Endothelial cell of umbilical vein (primary cell): ENCODE measurements at regions not wholly inside any gene's neighbourhood (a gene's known extent, or its start where the extent isn't known, plus 50 kb on each side); places are given as distances from the start of the nearest gene placed in this dataset.

Experiments used
- BruUV-seq: library from RNA; stranded (reverse); fragments of 400-500 nt; replicated peaks from 2 replicates; lab custom pipeline; 2021; lab: Mats Ljungman, UMichigan
- CTCF ChIA-PET: fragments of 300-600, 350-600 bp; sonication (Branson Sonifier 250); formaldehyde crosslinking; loops from one replicate; lab custom pipeline; 2021; ENCODE audit warnings: antibody characterized with exemption, inconsistent platforms; lab: Charles Lee
- POLR2A ChIA-PET: fragments of 300-600, 350-600 bp; sonication (Branson Sonifier 250); formaldehyde crosslinking; loops from one replicate; lab custom pipeline; 2021; ENCODE audit warnings: antibody characterized with exemption, inconsistent platforms; lab: Charles Lee
- DNase-seq: peaks from one replicate; pipeline ENCODE4 v3.0.0-alpha.2; 2011; ENCODE audit warnings: low read depth, low spot score
- FAIRE-seq: peaks from 2 replicates; lab custom pipeline; 2011; peaks lifted over from hg19 to GRCh38; lab: Jason Lieb, UNC
- H2AFZ ChIP-seq: 2 replicates; pipeline ENCODE4 v1.6.0; 2012; ENCODE audit warnings: low read depth, low read length, control low read depth, inconsistent platforms
- H3K27ac ChIP-seq: 2 replicates; pipeline ENCODE4 v1.5.1; 2011; ENCODE audit warnings: low read depth, mild to moderate bottlenecking, control low read depth, low read length, moderate library complexity; ENCODE audit not compliant: insufficient read depth
- H3K27me3 ChIP-seq, 2 experiments: 2 replicates each; pipeline versions ENCODE4 v1.6.0 to v1.6.1; 2011; ENCODE audit warnings: low read length in 2 of 2, mixed read lengths in 1 of 2; ENCODE audit not compliant: control insufficient read depth in 2 of 2, insufficient read depth in 2 of 2
- H3K36me3 ChIP-seq, 2 experiments: 2 replicates in 1 of 2; 3 replicates in 1 of 2; pipeline ENCODE4 v1.5.1; 2011; ENCODE audit warnings: low read length in 2 of 2, mild to moderate bottlenecking in 1 of 2, moderate library complexity in 1 of 2; ENCODE audit not compliant: control insufficient read depth in 2 of 2, insufficient read depth in 2 of 2; ENCODE audit errors: extremely low read depth in 1 of 2
- H3K4me1 ChIP-seq: 3 replicates; pipeline ENCODE4 v1.5.1; 2011; ENCODE audit warnings: mild to moderate bottlenecking, low read length; ENCODE audit not compliant: control insufficient read depth, insufficient read depth; ENCODE audit errors: extremely low read depth
- H3K4me2 ChIP-seq: 2 replicates; pipeline ENCODE4 v1.6.1; 2011; ENCODE audit warnings: low read length, control low read depth, mixed read lengths; ENCODE audit not compliant: insufficient read depth
- H3K4me3 ChIP-seq, 3 experiments: fragments of 200-600 bp in 1 of 3; sonication (generic), shearing (Covaris generic) in 1 of 3; replicated peaks in 1 of 3; 2 replicates each; pipeline ENCODE4 v1.5.1; 2011 to 2016; ENCODE audit warnings: control low read depth in 3 of 3, low read length in 3 of 3, mild to moderate bottlenecking in 2 of 3, inconsistent platforms in 1 of 3, low read depth in 1 of 3, moderate library complexity in 1 of 3; ENCODE audit not compliant: insufficient read depth in 1 of 3
- H3K79me2 ChIP-seq: 2 replicates; pipeline ENCODE4 v1.6.0; 2012; ENCODE audit warnings: low read length, inconsistent platforms; ENCODE audit not compliant: control insufficient read depth, insufficient read depth
- H3K9ac ChIP-seq: replicated peaks from 2 replicates; pipeline ENCODE3; 2011; ENCODE audit warnings: low read length, control low read depth; ENCODE audit not compliant: insufficient read depth; ENCODE audit errors: extremely low read depth
- H3K9me1 ChIP-seq: replicated peaks from 3 replicates; pipeline ENCODE4 v1.6.0; 2011; ENCODE audit warnings: mild to moderate bottlenecking, low read length; ENCODE audit not compliant: control insufficient read depth, insufficient read depth; ENCODE audit errors: extremely low read depth
- H3K9me3 ChIP-seq: replicated peaks from 2 replicates; pipeline ENCODE4 v1.5.1; 2012; ENCODE audit warnings: low read length, inconsistent platforms; ENCODE audit not compliant: control insufficient read depth, insufficient read depth
- H4K20me1 ChIP-seq: replicated peaks from 2 replicates; pipeline ENCODE3; 2011; ENCODE audit warnings: mild to moderate bottlenecking, low read length; ENCODE audit not compliant: control insufficient read depth, insufficient read depth; ENCODE audit errors: extremely low read depth
- EZH2 ChIP-seq: IDR thresholded peaks from 2 replicates; pipeline ENCODE4 v1.6.1; 2012; ENCODE audit warnings: borderline replicate concordance, low read depth, mild to moderate bottlenecking, moderate library complexity, low read length, inconsistent platforms; ENCODE audit not compliant: severe bottlenecking
- FOS ChIP-seq: IDR thresholded peaks from 2 replicates; pipeline ENCODE4 v1.6.1; 2011; ENCODE audit warnings: mild to moderate bottlenecking, low read length, moderate library complexity, borderline replicate concordance; ENCODE audit not compliant: insufficient read depth
- GATA2 ChIP-seq: IDR thresholded peaks from 2 replicates; pipeline ENCODE4 v1.7.0; 2011; ENCODE audit warnings: low read depth, mild to moderate bottlenecking, moderate library complexity, mixed read lengths, low read length; ENCODE audit not compliant: insufficient read length, insufficient read depth
- JUN ChIP-seq: IDR thresholded peaks from 2 replicates; pipeline ENCODE4 v1.6.1; 2011; ENCODE audit warnings: borderline replicate concordance, low read depth; ENCODE audit not compliant: insufficient read length, insufficient read depth
- MYC ChIP-seq: IDR thresholded peaks from one replicate; pipeline ENCODE4 v1.6.1; 2011; ENCODE audit warnings: mild to moderate bottlenecking, low read depth, low read length
- POLR2A ChIP-seq: IDR thresholded peaks from 2 replicates; pipeline ENCODE4 v1.6.1; 2012; ENCODE audit warnings: low read depth, mild to moderate bottlenecking, control low read depth, low read length
- POLR2AphosphoS5 ChIP-seq: IDR thresholded peaks from 2 replicates; pipeline ENCODE4 v1.6.1; 2012; ENCODE audit warnings: low read depth, mild to moderate bottlenecking, control low read depth, low read length, moderate library complexity; ENCODE audit not compliant: insufficient read depth
- dilution Hi-C: fragments of 300-500 bp; cut with MboI; formaldehyde crosslinking; loops from one replicate; pipeline ENCODE4 v1.15.0; 2019; ENCODE audit warnings: low sequenced_read_pairs; ENCODE audit not compliant: extremely low pct_ligation_motif_present
- intact Hi-C: fragments of 100-400 bp; cut with micrococcal nuclease; formaldehyde crosslinking; loops from one replicate; pipeline ENCODE4 v1.10.0; 2022
- TF ChIP-seq, protein P1 (sequence below): IDR thresholded peaks from 2 replicates; pipeline ENCODE4 v1.6.1; 2011; ENCODE audit not compliant: insufficient read depth, insufficient read length
- TF ChIP-seq, protein P2 (sequence below), 2 donors: IDR thresholded peaks; 1 replicate in 1 of 2; 2 replicates in 1 of 2; pipeline ENCODE4 v1.5.1; 2011; ENCODE audit warnings: low read length in 2 of 2, mild to moderate bottlenecking in 2 of 2, moderate library complexity in 2 of 2, control low read depth in 1 of 2, inconsistent platforms in 1 of 2, low read depth in 1 of 2; ENCODE audit not compliant: insufficient read depth in 1 of 2; ENCODE audit errors: extremely low read depth in 1 of 2

DNA sequence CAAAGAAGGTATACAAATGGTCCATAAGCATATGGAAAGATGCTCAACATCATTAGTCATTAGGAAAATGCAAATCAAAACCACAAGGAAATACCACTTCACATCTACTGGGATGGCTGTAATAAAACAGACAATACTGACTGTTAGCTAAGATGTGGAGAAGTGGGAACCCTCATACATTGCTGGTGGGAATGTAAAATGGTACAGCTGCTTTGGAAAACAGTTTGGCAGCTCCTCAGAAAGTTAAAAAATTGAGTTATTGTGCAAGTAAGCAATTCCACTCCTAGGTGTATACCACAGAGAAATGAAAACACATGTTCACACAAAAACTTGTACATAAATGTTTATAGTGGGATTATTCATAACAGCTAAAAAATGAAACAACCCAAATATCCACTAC is 173.0 kb upstream of the JAG1 start:
- Histone ChIP-seq H3K4me2 (no peak overlapping the region), H3K9me1 (no peaks in the 10 kb centered on the region), H3K27me3 (no peaks in the 10 kb centered on the region), H3K4me1 (peaks cover 9% of the 10 kb centered on the region), H3K9ac (no peak overlapping the region), H3K36me3 (no peaks in the 10 kb centered on the region), H3K9me3 (no peaks in the 10 kb centered on the region), H4K20me1 (no peaks in the 10 kb centered on the region), H3K4me3 (no peak overlapping the region), H3K27ac (no peak overlapping the region), H3K79me2 (no peaks in the 10 kb centered on the region), H2AFZ (no peak overlapping the region)
- intact Hi-C loops (no loop called here), dilution Hi-C loops (no loop called here)
- ChIA-PET POLR2A (no interaction called here), CTCF (interaction anchor here (0.6 to 0.9 kb wide), 2 partner anchors 10 to 156 kb away, joined by 3 to 4 read pairs; no protein-coding TSS in a partner anchor)
- no peak for DNase-seq
- no TSS peak for BruUV-seq
- FAIRE-seq: no peak
- TF ChIP-seq FOS: no peak
- TF ChIP-seq, protein P1, sequence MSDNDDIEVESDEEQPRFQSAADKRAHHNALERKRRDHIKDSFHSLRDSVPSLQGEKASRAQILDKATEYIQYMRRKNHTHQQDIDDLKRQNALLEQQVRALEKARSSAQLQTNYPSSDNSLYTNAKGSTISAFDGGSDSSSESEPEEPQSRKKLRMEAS: no peak
- no peak for TF ChIP-seq GATA2
- no peak for TF ChIP-seq POLR2A
- TF ChIP-seq JUN: no peak
- TF ChIP-seq, protein P2, sequence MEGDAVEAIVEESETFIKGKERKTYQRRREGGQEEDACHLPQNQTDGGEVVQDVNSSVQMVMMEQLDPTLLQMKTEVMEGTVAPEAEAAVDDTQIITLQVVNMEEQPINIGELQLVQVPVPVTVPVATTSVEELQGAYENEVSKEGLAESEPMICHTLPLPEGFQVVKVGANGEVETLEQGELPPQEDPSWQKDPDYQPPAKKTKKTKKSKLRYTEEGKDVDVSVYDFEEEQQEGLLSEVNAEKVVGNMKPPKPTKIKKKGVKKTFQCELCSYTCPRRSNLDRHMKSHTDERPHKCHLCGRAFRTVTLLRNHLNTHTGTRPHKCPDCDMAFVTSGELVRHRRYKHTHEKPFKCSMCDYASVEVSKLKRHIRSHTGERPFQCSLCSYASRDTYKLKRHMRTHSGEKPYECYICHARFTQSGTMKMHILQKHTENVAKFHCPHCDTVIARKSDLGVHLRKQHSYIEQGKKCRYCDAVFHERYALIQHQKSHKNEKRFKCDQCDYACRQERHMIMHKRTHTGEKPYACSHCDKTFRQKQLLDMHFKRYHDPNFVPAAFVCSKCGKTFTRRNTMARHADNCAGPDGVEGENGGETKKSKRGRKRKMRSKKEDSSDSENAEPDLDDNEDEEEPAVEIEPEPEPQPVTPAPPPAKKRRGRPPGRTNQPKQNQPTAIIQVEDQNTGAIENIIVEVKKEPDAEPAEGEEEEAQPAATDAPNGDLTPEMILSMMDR (IDR thresholded peaks at IDR 0.05; ENCODE audit: extremely low read depth in 1 of 2, insufficient read depth in 1 of 2, low read depth in 1 of 2, low read length in 2 of 2): no peak
- no peak for TF ChIP-seq EZH2
- TF ChIP-seq MYC: no peak
- TF ChIP-seq POLR2AphosphoS5: no peak
